H9 (cell line): ENCODE measurements at regions not wholly inside any gene's neighbourhood (a gene's known extent, or its start where the extent isn't known, plus 50 kb on each side); places are given as distances from the start of the nearest gene placed in this dataset.
A peak's percentile ranks its signal among the peaks of the same experiment; 100 is the strongest.

ENCODE experiments used
- DNase-seq: peaks from one replicate; pipeline ENCODE4 v3.0.0-alpha.2; 2017
- H2AFZ ChIP-seq: one replicate; pipeline ENCODE4 v1.6.1; 2013; ENCODE audit warnings: mild to moderate bottlenecking, low read length, control low read depth, moderate library complexity
- H2AK5ac ChIP-seq: 2 replicates; pipeline ENCODE4 v1.6.1; 2013; ENCODE audit warnings: low read length, control low read depth, mixed read lengths; ENCODE audit not compliant: insufficient read length
- H2BK120ac ChIP-seq: one replicate; pipeline ENCODE4 v1.6.1; 2013; ENCODE audit warnings: low read depth, mild to moderate bottlenecking, low read length, control low read depth, inconsistent platforms; ENCODE audit not compliant: poor library complexity, severe bottlenecking
- H2BK12ac ChIP-seq: 2 replicates; pipeline ENCODE4 v1.6.1; 2013; ENCODE audit warnings: low read length, control low read depth, mixed read lengths, low read depth; ENCODE audit not compliant: insufficient read length
- H2BK15ac ChIP-seq: 2 replicates; pipeline ENCODE4 v1.6.1; 2013; ENCODE audit warnings: low read depth, low read length, control low read depth
- H2BK20ac ChIP-seq: one replicate; pipeline ENCODE4 v1.6.1; 2013; ENCODE audit warnings: low read depth, mild to moderate bottlenecking, low read length, control low read depth, inconsistent platforms; ENCODE audit not compliant: poor library complexity, severe bottlenecking
- H2BK5ac ChIP-seq: 2 replicates; pipeline ENCODE4 v1.6.1; 2013; ENCODE audit warnings: low read length, control low read depth, mixed read lengths; ENCODE audit not compliant: insufficient read length
- H3K14ac ChIP-seq: 2 replicates; pipeline ENCODE4 v1.6.1; 2013; ENCODE audit warnings: low read length, control low read depth; ENCODE audit not compliant: insufficient read depth
- H3K18ac ChIP-seq: 2 replicates; pipeline ENCODE4 v1.6.1; 2013; ENCODE audit warnings: low read depth, mild to moderate bottlenecking, mixed read lengths, low read length, control low read depth; ENCODE audit not compliant: insufficient read length
- H3K23ac ChIP-seq: 2 replicates; pipeline ENCODE4 v1.6.1; 2013; ENCODE audit warnings: low read length, control low read depth, mixed read lengths, low read depth; ENCODE audit not compliant: insufficient read length
- H3K23me2 ChIP-seq: 2 replicates; pipeline ENCODE4 v1.6.1; 2013; ENCODE audit warnings: low read depth, mild to moderate bottlenecking, mixed read lengths, low read length, control low read depth; ENCODE audit not compliant: insufficient read length, poor library complexity, severe bottlenecking
- H3K27ac ChIP-seq: 2 replicates; pipeline ENCODE4 v1.5.1; 2013; ENCODE audit warnings: low read length, control low read depth, mixed read lengths, low read depth; ENCODE audit not compliant: insufficient read length
- H3K27me3 ChIP-seq: 2 replicates; pipeline ENCODE4 v1.6.1; 2013; ENCODE audit warnings: low read length, control low read depth, inconsistent platforms; ENCODE audit not compliant: insufficient read depth
- H3K4ac ChIP-seq: 2 replicates; pipeline ENCODE4 v1.6.1; 2013; ENCODE audit warnings: low read depth, mild to moderate bottlenecking, control low read depth, inconsistent platforms, low read length, moderate library complexity
- H3K4me1 ChIP-seq: 2 replicates; pipeline ENCODE4 v1.6.1; 2013; ENCODE audit warnings: low read length, control low read depth, inconsistent platforms; ENCODE audit not compliant: insufficient read depth
- H3K4me2 ChIP-seq: 2 replicates; pipeline ENCODE4 v1.6.1; 2013; ENCODE audit warnings: low read length, control low read depth, mixed read lengths; ENCODE audit not compliant: insufficient read length, insufficient read depth
- H3K56ac ChIP-seq: 2 replicates; pipeline ENCODE4 v1.6.1; 2013; ENCODE audit warnings: low read depth, mild to moderate bottlenecking, mixed read lengths, low read length, control low read depth; ENCODE audit not compliant: insufficient read length
- H3K79me1 ChIP-seq: 2 replicates; pipeline ENCODE4 v1.6.1; 2013; ENCODE audit warnings: low read depth, mild to moderate bottlenecking, moderate library complexity, low read length, control low read depth, inconsistent platforms; ENCODE audit not compliant: insufficient read depth, poor library complexity, severe bottlenecking
- H3K79me2 ChIP-seq: 2 replicates; pipeline ENCODE4 v1.6.1; 2013; ENCODE audit warnings: low read length, control low read depth, inconsistent platforms; ENCODE audit not compliant: insufficient read depth
- H3K9ac ChIP-seq: 2 replicates; pipeline ENCODE4 v1.6.1; 2013; ENCODE audit warnings: low read length, control low read depth, mixed read lengths; ENCODE audit not compliant: insufficient read length; ENCODE audit errors: extremely low read depth
- H3K9me3 ChIP-seq: one replicate; pipeline ENCODE4 v1.6.1; 2013; ENCODE audit warnings: low read depth, low read length, inconsistent platforms; ENCODE audit not compliant: control insufficient read depth
- H3T11ph ChIP-seq: one replicate; pipeline ENCODE4 v1.6.1; 2013; ENCODE audit warnings: mild to moderate bottlenecking, low read length, control low read depth, inconsistent platforms
- H4K20me1 ChIP-seq: one replicate; pipeline ENCODE4 v1.6.1; 2013; ENCODE audit not compliant: control insufficient read depth, insufficient read length, insufficient read depth
- H4K5ac ChIP-seq: 2 replicates; pipeline ENCODE4 v1.6.1; 2013; ENCODE audit warnings: low read depth, mild to moderate bottlenecking, mixed read lengths, low read length, control low read depth; ENCODE audit not compliant: insufficient read length
- H4K8ac ChIP-seq: replicated peaks from 2 replicates; pipeline ENCODE4 v1.6.1; 2013; ENCODE audit warnings: low read length, control low read depth, mixed read lengths, low read depth; ENCODE audit not compliant: insufficient read length
- H4K91ac ChIP-seq: 2 replicates; pipeline ENCODE4 v1.6.1; 2013; ENCODE audit warnings: low read depth, mild to moderate bottlenecking, moderate library complexity, mixed read lengths, low read length, control low read depth; ENCODE audit not compliant: insufficient read length
- H3K27ac Mint-ChIP-seq, 3 experiments: 2 replicates in 2 of 3; 3 replicates in 1 of 3; pipeline ENCODE4 v1.8.0; 2020 to 2021; ENCODE audit warnings: mixed read lengths in 3 of 3, mild to moderate bottlenecking in 1 of 3, moderate library complexity in 1 of 3
- H3K27me3 Mint-ChIP-seq: 2 replicates; pipeline ENCODE4 v1.8.0; 2021; ENCODE audit warnings: low read depth, mild to moderate bottlenecking, moderate library complexity, mixed read lengths
- H3K36me3 Mint-ChIP-seq, 3 experiments: 2 replicates in 2 of 3; 3 replicates in 1 of 3; pipeline ENCODE4 v1.8.0; 2020 to 2021; ENCODE audit warnings: low read depth in 3 of 3, mixed read lengths in 3 of 3; ENCODE audit not compliant: insufficient read depth in 1 of 3
- H3K4me1 Mint-ChIP-seq, 2 experiments: 2 replicates each; pipeline ENCODE4 v1.8.0; 2020; ENCODE audit warnings: mixed read lengths in 2 of 2
- H3K4me3 Mint-ChIP-seq, 2 experiments: 2 replicates in 1 of 2; 3 replicates in 1 of 2; pipeline ENCODE4 v1.8.0; 2020 to 2021; ENCODE audit warnings: mild to moderate bottlenecking in 2 of 2, mixed read lengths in 2 of 2, moderate library complexity in 1 of 2
- H3K9me3 Mint-ChIP-seq, 2 experiments: 2 replicates in 1 of 2; 3 replicates in 1 of 2; pipeline ENCODE4 v1.8.0; 2020; ENCODE audit warnings: mild to moderate bottlenecking in 2 of 2, mixed read lengths in 2 of 2, moderate library complexity in 1 of 2
- CTCF ChIP-seq: fragments of 200-600 bp; sonication (generic); conservative IDR thresholded peaks from 3 replicates; pipeline ENCODE4 v1.8.0; 2021; ENCODE audit warnings: antibody characterized with exemption, mild to moderate bottlenecking
- WGBS: extraction: QIAGEN DNeasy Blood & Tissue Kit; methylation state at CpG from one replicate; pipeline ENCODE4 v1.1.7; 2013; ENCODE audit warnings: missing lambda C conversion rate, low lambda C conversion rate, mixed read lengths; ENCODE audit not compliant: insufficient read length; ENCODE audit errors: extremely low coverage; 5-methylcytosine and 5-hydroxymethylcytosine counted together

GRCh38 chrX:25343060-25343459 lies 327.3 kb upstream of the ARX start:
- peaks cover 57 to 60% of the 10 kb centered on the region in 2 experiments for H3K9me3 Mint-ChIP-seq
- Histone ChIP-seq H2BK12ac (no peak overlapping the region), H4K8ac (no peak overlapping the region), H3K27ac (no peak overlapping the region), H2AK5ac (no peak overlapping the region), H3K4me1 (no peaks in the 10 kb centered on the region), H4K20me1 (no peaks in the 10 kb centered on the region), H3K79me2 (no peaks in the 10 kb centered on the region), H2BK20ac (no peak overlapping the region), H3T11ph (no peak overlapping the region), H3K23ac (no peak overlapping the region), H3K9ac (no peak overlapping the region), H3K9me3 (peaks cover 31% of the 10 kb centered on the region), H3K79me1 (no peaks in the 10 kb centered on the region), H3K23me2 (no peaks in the 10 kb centered on the region), H3K4ac (no peak overlapping the region), H2BK5ac (no peak overlapping the region), H3K4me2 (no peak overlapping the region), H4K91ac (no peak overlapping the region), H3K56ac (no peak overlapping the region), H2AFZ (no peak overlapping the region), H3K14ac (no peak overlapping the region), H3K18ac (no peak overlapping the region), H2BK15ac (no peak overlapping the region), H4K5ac (no peak overlapping the region), H3K27me3 (no peaks in the 10 kb centered on the region), H2BK120ac (no peak overlapping the region)
- H3K27me3 Mint-ChIP-seq, result no peaks in the 10 kb centered on the region; the same call in 1 of the 2 replicates
- no peaks in the 10 kb centered on the region for H3K4me1 Mint-ChIP-seq
- TF ChIP-seq CTCF, result peak; percentile 47
- no CpG with 5 or more reads among the region's 1 CpG for whole genome bisulfite sequencing
- DNase-seq, result no peak
- no peak overlapping the region for H3K4me3 Mint-ChIP-seq
- H3K36me3 Mint-ChIP-seq, result peaks cover 0 to 8% (median 0%) of the 10 kb centered on the region in 3 experiments; a peak in 2 of 7 replicates
- H3K27ac Mint-ChIP-seq, result no peak overlapping the region
